HEK293T (cell line): ENCODE measurements at regions not wholly inside any gene's neighbourhood (a gene's known extent, or its start where the extent isn't known, plus 50 kb on each side); places are given as distances from the start of the nearest gene placed in this dataset.
"Not testable (repeated sequence)": the region's sequence is repeated elsewhere in the genome, so short reads cannot be mapped to it uniquely, and the experiment has no call there.

ENCODE experiments used
- CTCF ChIA-PET: fragments of 350-600 bp; formaldehyde crosslinking; extraction: SDS; loops from one replicate; lab custom pipeline; 2021; ENCODE audit warnings: antibody characterized with exemption, inconsistent platforms; lab: Yijun Ruan, JAX
- POLR2A ChIA-PET: fragments of 350-600 bp; formaldehyde crosslinking; extraction: SDS; loops from one replicate; lab custom pipeline; 2020; ENCODE audit warnings: antibody characterized with exemption, inconsistent platforms; lab: Yijun Ruan, JAX
- DNase-seq: peaks from one replicate; pipeline ENCODE4 v3.0.0; 2012; ENCODE audit warnings: mixed read lengths; ENCODE audit errors: extremely low spot score
- ARNT ChIP-seq: fragments of 450-650 bp; IDR thresholded peaks from 2 replicates; pipeline ENCODE4 v1.6.1; 2017; ENCODE audit warnings: mild to moderate bottlenecking
- BHLHE40 ChIP-seq: fragments of 450-650 bp; IDR thresholded peaks from 2 replicates; pipeline ENCODE4 v1.6.1; 2016; ENCODE audit warnings: mild to moderate bottlenecking, moderate library complexity, borderline replicate concordance
- CTBP1 ChIP-seq: fragments of 450-650 bp; IDR thresholded peaks from 2 replicates; pipeline ENCODE4 v1.6.1; 2016; ENCODE audit warnings: borderline replicate concordance
- ELF4 ChIP-seq: fragments of 450-650 bp; IDR thresholded peaks from 2 replicates; pipeline ENCODE4 v1.6.1; 2017; ENCODE audit warnings: antibody characterized with exemption
- FOXA1 ChIP-seq: fragments of 450-650 bp; IDR thresholded peaks from 2 replicates; pipeline ENCODE4 v1.6.1; 2016; ENCODE audit warnings: mild to moderate bottlenecking
- FOXK2 ChIP-seq: fragments of 450-650 bp; IDR thresholded peaks from 2 replicates; pipeline ENCODE4 v1.6.1; 2016; ENCODE audit warnings: mild to moderate bottlenecking
- FOXM1 ChIP-seq: fragments of 450-650 bp; IDR thresholded peaks from 2 replicates; pipeline ENCODE4 v1.6.1; 2017; ENCODE audit warnings: mild to moderate bottlenecking, borderline replicate concordance
- HDGF ChIP-seq: fragments of 450-650 bp; IDR thresholded peaks from 2 replicates; pipeline ENCODE4 v1.6.1; 2017; ENCODE audit warnings: antibody characterized with exemption, borderline replicate concordance
- L3MBTL2 ChIP-seq: fragments of 450-650 bp; conservative IDR thresholded peaks from 2 replicates; pipeline ENCODE4 v1.6.1; 2016; ENCODE audit warnings: mild to moderate bottlenecking
- LEF1 ChIP-seq: fragments of 450-650 bp; IDR thresholded peaks from 2 replicates; pipeline ENCODE4 v1.6.1; 2017; ENCODE audit warnings: mild to moderate bottlenecking, borderline replicate concordance
- NFRKB ChIP-seq: fragments of 450-650 bp; IDR thresholded peaks from 2 replicates; pipeline ENCODE4 v1.6.1; 2016; ENCODE audit warnings: mild to moderate bottlenecking, moderate library complexity
- PKNOX1 ChIP-seq: fragments of 450-650 bp; IDR thresholded peaks from 2 replicates; pipeline ENCODE4 v1.6.1; 2016
- SP1 ChIP-seq: fragments of 450-650 bp; IDR thresholded peaks from 2 replicates; pipeline ENCODE4 v1.6.1; 2017
- SUZ12 ChIP-seq: fragments of 450-650 bp; IDR thresholded peaks from 2 replicates; pipeline ENCODE4 v1.6.1; 2016; ENCODE audit warnings: mild to moderate bottlenecking
- TARDBP ChIP-seq: fragments of 450-650 bp; IDR thresholded peaks from 2 replicates; pipeline ENCODE4 v1.6.1; 2016
- ZNF384 ChIP-seq: fragments of 450-650 bp; IDR thresholded peaks from 2 replicates; pipeline ENCODE4 v1.6.1; 2016

- ChIA-PET CTCF (no interaction called here), POLR2A (no interaction called here)
- TF ChIP-seq ELF4: no peak
- no peak for TF ChIP-seq FOXA1
- no peak for TF ChIP-seq BHLHE40
- no peak for TF ChIP-seq PKNOX1
- TF ChIP-seq NFRKB: no peak
- no peak for TF ChIP-seq L3MBTL2
- no peak for TF ChIP-seq SUZ12
- no peak for TF ChIP-seq ZNF384
- TF ChIP-seq TARDBP: no peak
- DNase-seq: no peak
Measured at GRCh38 chr22:47865626-47866025, 1103.2 kb downstream of the TBC1D22A start.

GRCh38 chr22:47862394-47862793, 1099.9 kb downstream of the TBC1D22A start:
- no peak for DNase-seq
- ChIA-PET POLR2A (no interaction called here), CTCF (no interaction called here)
- no peak for TF ChIP-seq SP1

GRCh38 chr22:47860907-47861306, 1098.5 kb downstream of the TBC1D22A start:
- DNase-seq, CTCF ChIA-PET, POLR2A ChIA-PET: not testable (repeated sequence)

- TF ChIP-seq HDGF (no peak), PKNOX1 (no peak), BHLHE40 (no peak), ARNT (no peak), FOXM1 (no peak), NFRKB (no peak), ZNF384 (no peak), L3MBTL2 (no peak), SP1 (no peak), LEF1 (no peak), ELF4 (no peak), FOXA1 (no peak), CTBP1 (no peak), TARDBP (no peak), FOXK2 (no peak)
- DNase-seq: no peak
- ChIA-PET POLR2A (no interaction called here), CTCF (no interaction called here)
Measured at GRCh38 chr22:47859881-47860525, 1097.6 kb downstream of the TBC1D22A start.

- no peak for DNase-seq
- CTCF ChIA-PET: no interaction called here
- TF ChIP-seq ZNF384 (no peak), FOXA1 (no peak)
- POLR2A ChIA-PET: no interaction called here
Measured at GRCh38 chr22:47858773-47859306, 1096.4 kb downstream of the TBC1D22A start.

GRCh38 chr22:47854680-47855079, 1092.2 kb downstream of the TBC1D22A start:
- CTCF ChIA-PET: no interaction called here
- POLR2A ChIA-PET: no interaction called here
- no peak for TF ChIP-seq SUZ12
- no peak for TF ChIP-seq PKNOX1
- no peak for DNase-seq

- TF ChIP-seq NFRKB (no peak), LEF1 (no peak), SP1 (no peak)
- DNase-seq: no peak
- ChIA-PET CTCF (no interaction called here), POLR2A (no interaction called here)
Measured at GRCh38 chr22:47854251-47854650, 1091.8 kb downstream of the TBC1D22A start.

GRCh38 chr22:47853750-47854149, 1091.3 kb downstream of the TBC1D22A start:
- CTCF ChIA-PET: no interaction called here
- DNase-seq: no peak
- TF ChIP-seq SP1 (no peak), ELF4 (no peak), SUZ12 (no peak), BHLHE40 (no peak), PKNOX1 (no peak), ZNF384 (no peak), L3MBTL2 (no peak), NFRKB (no peak), LEF1 (no peak), CTBP1 (no peak), HDGF (no peak), ARNT (no peak), TARDBP (no peak), FOXA1 (no peak), FOXM1 (no peak)
- POLR2A ChIA-PET: no interaction called here
